HEK293 (cell line): ENCODE measurements at regions not wholly inside any gene's neighbourhood (a gene's known extent, or its start where the extent isn't known, plus 50 kb on each side); places are given as distances from the start of the nearest gene placed in this dataset.
"Not testable (repeated sequence)": the region's sequence is repeated elsewhere in the genome, so short reads cannot be mapped to it uniquely, and the experiment has no call there.

Experiments used
- CTCF ChIA-PET: fragments of 350-600 bp; formaldehyde crosslinking; extraction: SDS; loops from one replicate; lab custom pipeline; 2021; ENCODE audit warnings: antibody characterized with exemption; lab: Yijun Ruan, JAX
- POLR2A ChIA-PET: fragments of 300-600 bp; formaldehyde crosslinking; extraction: SDS; loops from one replicate; lab custom pipeline; 2020; ENCODE audit warnings: antibody characterized with exemption, inconsistent platforms; lab: Yijun Ruan, JAX
- H3K27ac ChIP-seq: fragments of 200-500 bp; sonication (Bioruptor generic); 2 replicates; pipeline ENCODE4 v1.5.1; 2014; ENCODE audit warnings: low read depth, low read length, control low read depth, inconsistent platforms; ENCODE audit errors: extremely low read depth
- H3K36me3 ChIP-seq, 2 experiments: fragments of 200-500 bp in 1 of 2; sonication (Bioruptor generic) in 1 of 2; 1 replicate in 1 of 2; 2 replicates in 1 of 2; pipeline ENCODE4 v1.5.1; 2014 to 2017; ENCODE audit warnings: inconsistent platforms in 2 of 2, low read length in 2 of 2; ENCODE audit not compliant: control insufficient read depth in 2 of 2, insufficient read depth in 1 of 2
- H3K4me1 ChIP-seq: fragments of 200-500 bp; sonication (Bioruptor generic); 2 replicates; pipeline ENCODE4 v1.5.1; 2014; ENCODE audit warnings: mild to moderate bottlenecking, low read length, inconsistent platforms; ENCODE audit not compliant: control insufficient read depth, insufficient read depth
- H3K4me3 ChIP-seq: 2 replicates; pipeline ENCODE4 v1.5.1; 2011; ENCODE audit warnings: low read depth, mild to moderate bottlenecking, control low read depth, low read length, moderate library complexity
- H3K9me3 ChIP-seq: fragments of 200-500 bp; sonication (Bioruptor generic); 2 replicates; pipeline ENCODE4 v1.5.1; 2014; ENCODE audit warnings: low read depth, low read length, inconsistent platforms; ENCODE audit not compliant: control insufficient read depth, insufficient read depth
- EGR2 ChIP-seq: fragments of 450-650 bp; formaldehyde crosslinking; IDR thresholded peaks from 2 replicates; pipeline ENCODE4 v1.5.1; 2016; ENCODE audit warnings: low read depth, missing biosample characterization, missing genetic modification characterization
- ELK4 ChIP-seq: IDR thresholded peaks from 2 replicates; pipeline ENCODE4 v1.6.1; 2011; ENCODE audit warnings: mild to moderate bottlenecking, low read depth, low read length, borderline replicate concordance
- GLI4 ChIP-seq: fragments of 450-650 bp; formaldehyde crosslinking; IDR thresholded peaks from 2 replicates; pipeline ENCODE4 v1.5.1; 2016; ENCODE audit warnings: missing biosample characterization, missing genetic modification characterization
- HOXA7 ChIP-seq: sonication (generic); formaldehyde crosslinking; IDR thresholded peaks from 2 replicates; pipeline ENCODE4 v1.8.1; 2022; ENCODE audit warnings: missing genetic modification reagents, borderline replicate concordance
- KLF7 ChIP-seq: fragments of 450-650 bp; formaldehyde crosslinking; IDR thresholded peaks from 2 replicates; pipeline ENCODE4 v1.5.1; 2016; ENCODE audit warnings: missing biosample characterization, missing genetic modification characterization, borderline replicate concordance
- ZBTB1 ChIP-seq: fragments of 450-650 bp; formaldehyde crosslinking; IDR thresholded peaks from 2 replicates; pipeline ENCODE4 v1.5.1; 2016; ENCODE audit warnings: missing biosample characterization, missing genetic modification characterization
- ZBTB10 ChIP-seq: fragments of 450-650 bp; formaldehyde crosslinking; IDR thresholded peaks from 2 replicates; pipeline ENCODE4 v1.5.1; 2016; ENCODE audit warnings: missing biosample characterization, missing genetic modification characterization
- ZBTB17 ChIP-seq: fragments of 450-650 bp; formaldehyde crosslinking; IDR thresholded peaks from 2 replicates; pipeline ENCODE4 v1.5.1; 2016; ENCODE audit warnings: missing biosample characterization, missing genetic modification characterization
- ZBTB21 ChIP-seq: fragments of 450-650 bp; formaldehyde crosslinking; IDR thresholded peaks from 2 replicates; pipeline ENCODE4 v1.5.1; 2017; ENCODE audit warnings: missing biosample characterization, missing genetic modification characterization
- ZBTB6 ChIP-seq: fragments of 450-650 bp; formaldehyde crosslinking; IDR thresholded peaks from 2 replicates; pipeline ENCODE4 v1.5.1; 2017; ENCODE audit warnings: missing biosample characterization, missing genetic modification characterization
- ZFHX2 ChIP-seq: fragments of 450-650 bp; formaldehyde crosslinking; conservative IDR thresholded peaks from 2 replicates; pipeline ENCODE4 v1.5.1; 2016; ENCODE audit warnings: missing biosample characterization, missing genetic modification characterization
- ZNF138 ChIP-seq: fragments of 450-650 bp; formaldehyde crosslinking; IDR thresholded peaks from 2 replicates; pipeline ENCODE4 v1.5.1; 2016; ENCODE audit warnings: missing biosample characterization, missing genetic modification characterization, borderline replicate concordance
- ZNF140 ChIP-seq: fragments of 450-650 bp; formaldehyde crosslinking; IDR thresholded peaks from 2 replicates; pipeline ENCODE4 v1.5.1; 2016; ENCODE audit warnings: missing biosample characterization, missing genetic modification characterization
- ZNF146 ChIP-seq: fragments of 450-650 bp; formaldehyde crosslinking; IDR thresholded peaks from 2 replicates; pipeline ENCODE4 v1.5.1; 2016; ENCODE audit warnings: missing biosample characterization, missing genetic modification characterization
- ZNF48 ChIP-seq: fragments of 450-650 bp; formaldehyde crosslinking; IDR thresholded peaks from 2 replicates; pipeline ENCODE4 v1.5.1; 2016; ENCODE audit warnings: missing biosample characterization, missing genetic modification characterization
- ZNF530 ChIP-seq: fragments of 450-650 bp; formaldehyde crosslinking; IDR thresholded peaks from 2 replicates; pipeline ENCODE4 v1.5.1; 2016; ENCODE audit warnings: low read depth, missing biosample characterization, missing genetic modification characterization
- ZNF548 ChIP-seq: fragments of 450-650 bp; formaldehyde crosslinking; IDR thresholded peaks from 2 replicates; pipeline ENCODE4 v1.5.1; 2016; ENCODE audit warnings: missing biosample characterization, missing genetic modification characterization
- ZNF776 ChIP-seq: fragments of 450-650 bp; formaldehyde crosslinking; IDR thresholded peaks from 2 replicates; pipeline ENCODE4 v1.5.0; 2017; ENCODE audit warnings: missing biosample characterization, missing genetic modification characterization, borderline replicate concordance
- TF ChIP-seq, protein P1 (sequence below): fragments of 450-650 bp; formaldehyde crosslinking; IDR thresholded peaks from 2 replicates; pipeline ENCODE4 v1.5.1; 2016; ENCODE audit warnings: missing biosample characterization, missing genetic modification characterization, low read depth

DNA sequence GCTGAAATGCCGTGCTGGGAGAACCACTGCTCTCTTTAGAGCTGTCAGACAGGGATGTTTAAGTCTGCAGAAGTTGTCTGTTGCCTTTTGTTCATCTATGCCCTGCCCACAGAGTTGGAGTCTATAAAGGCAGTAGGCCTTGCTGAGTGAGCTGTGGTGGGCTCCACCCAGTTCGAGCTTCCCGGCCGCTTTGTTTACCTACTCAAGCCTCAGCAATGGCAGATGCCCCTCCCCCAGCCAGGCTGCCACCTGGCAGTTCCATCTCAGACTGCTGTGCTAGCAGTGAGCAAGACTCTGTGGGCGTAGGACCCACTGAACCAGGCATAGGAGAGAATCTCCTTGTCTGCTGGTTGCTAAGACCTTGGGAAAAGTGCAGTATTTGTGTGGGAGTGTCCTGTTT lies 160.0 kb upstream of the PTPRZ1 start:
- H3K9me3 ChIP-seq, H3K4me3 ChIP-seq, H3K4me1 ChIP-seq, POLR2A ChIA-PET, H3K36me3 ChIP-seq: not testable (repeated sequence)
- 0 out of 2 replicates have a peak, but pooled peaks have one; percentile 24 for TF ChIP-seq EGR2 (tag by site-specific recombination)
- TF ChIP-seq ZNF140 (tag by site-specific recombination) = peak; percentile 25; the same call in 1 of the 2 replicates
- TF ChIP-seq ZFHX2 = 0 out of 2 replicates have a peak, but pooled peaks have one; percentile 29
- TF ChIP-seq, all 188 proteins: peak for 3; not testable (repeated sequence) for 185
- not testable (repeated sequence) for H3K27ac ChIP-seq
- CTCF ChIA-PET = interaction anchor here (0.7 kb wide), 1 partner anchor 32 kb away, joined by 5 read pairs; no protein-coding TSS in a partner anchor

- no peak for TF ChIP-seq ZBTB6
- TF ChIP-seq ZBTB17 (tag by site-specific recombination) = no peak
- TF ChIP-seq ZBTB21 (tag by site-specific recombination) = no peak
- TF ChIP-seq GLI4 = no peak
- TF ChIP-seq ZBTB1 = no peak
- no peak for TF ChIP-seq ZNF146 (tag by site-specific recombination)
- TF ChIP-seq ZNF138 (tag by site-specific recombination) = no peak
- POLR2A ChIA-PET = no interaction called here
- CTCF ChIA-PET = interaction anchor here (0.7 to 1.1 kb wide), 2 partner anchors 78 to 131 kb away, joined by 3 read pairs; no protein-coding TSS in a partner anchor
Observed at GRCh38 chr7:121697731-121698316, 175.1 kb upstream of the PTPRZ1 start.

DNA sequence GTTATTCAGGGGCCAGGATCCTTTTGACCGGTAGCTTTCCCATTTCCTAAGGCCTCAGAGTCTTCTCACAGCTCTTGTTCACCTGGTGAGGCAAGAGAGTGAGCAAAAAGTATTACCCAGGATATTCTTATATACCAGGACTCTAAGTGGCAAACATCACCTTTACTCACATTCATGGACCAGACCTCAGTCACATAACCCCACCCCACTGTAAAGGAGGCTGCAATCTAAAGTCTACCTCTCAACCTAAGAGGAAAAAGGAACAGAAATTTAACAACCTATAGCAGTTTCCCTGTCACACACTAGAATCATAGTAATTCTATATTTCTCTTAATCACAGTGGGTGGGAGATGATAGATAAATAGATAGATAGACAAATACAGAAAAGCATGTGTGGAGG lies 176.0 kb upstream of the PTPRZ1 start:
- H3K9me3 ChIP-seq = no peaks in the 10 kb centered on the region
- POLR2A ChIA-PET = no interaction called here
- no peak overlapping the region for H3K27ac ChIP-seq
- H3K36me3 ChIP-seq = no peaks in the 10 kb centered on the region
- CTCF ChIA-PET = interaction anchor here (1.1 kb wide), 1 partner anchor 132 kb away, joined by 3 read pairs; no protein-coding TSS in a partner anchor
- TF ChIP-seq ZNF776 (tag by site-specific recombination) = no peak
- no peak for TF ChIP-seq HOXA7
- TF ChIP-seq ZNF548 (tag by site-specific recombination) = no peak
- TF ChIP-seq ZNF48 (tag by site-specific recombination) = no peak
- TF ChIP-seq ELK4 = no peak
- no peak for TF ChIP-seq KLF7 (tag by site-specific recombination)
- TF ChIP-seq ZBTB1 = no peak
- no peak for TF ChIP-seq ZNF530 (tag by site-specific recombination)
- TF ChIP-seq ZFHX2 = no peak
- no peak for TF ChIP-seq ZBTB10 (tag by site-specific recombination)
- TF ChIP-seq, protein P1, sequence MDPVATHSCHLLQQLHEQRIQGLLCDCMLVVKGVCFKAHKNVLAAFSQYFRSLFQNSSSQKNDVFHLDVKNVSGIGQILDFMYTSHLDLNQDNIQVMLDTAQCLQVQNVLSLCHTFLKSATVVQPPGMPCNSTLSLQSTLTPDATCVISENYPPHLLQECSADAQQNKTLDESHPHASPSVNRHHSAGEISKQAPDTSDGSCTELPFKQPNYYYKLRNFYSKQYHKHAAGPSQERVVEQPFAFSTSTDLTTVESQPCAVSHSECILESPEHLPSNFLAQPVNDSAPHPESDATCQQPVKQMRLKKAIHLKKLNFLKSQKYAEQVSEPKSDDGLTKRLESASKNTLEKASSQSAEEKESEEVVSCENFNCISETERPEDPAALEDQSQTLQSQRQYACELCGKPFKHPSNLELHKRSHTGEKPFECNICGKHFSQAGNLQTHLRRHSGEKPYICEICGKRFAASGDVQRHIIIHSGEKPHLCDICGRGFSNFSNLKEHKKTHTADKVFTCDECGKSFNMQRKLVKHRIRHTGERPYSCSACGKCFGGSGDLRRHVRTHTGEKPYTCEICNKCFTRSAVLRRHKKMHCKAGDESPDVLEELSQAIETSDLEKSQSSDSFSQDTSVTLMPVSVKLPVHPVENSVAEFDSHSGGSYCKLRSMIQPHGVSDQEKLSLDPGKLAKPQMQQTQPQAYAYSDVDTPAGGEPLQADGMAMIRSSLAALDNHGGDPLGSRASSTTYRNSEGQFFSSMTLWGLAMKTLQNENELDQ (tag by site-specific recombination) = no peak
- TF ChIP-seq, all 188 proteins: peak for 0
- Histone ChIP-seq H3K4me3 (no peak overlapping the region), H3K4me1 (no peaks in the 10 kb centered on the region)

More at GRCh38 chr7:121697731-121698316, 175.1 kb upstream of the PTPRZ1 start:
- H3K4me1 ChIP-seq = no peaks in the 10 kb centered on the region
- no peak overlapping the region for H3K27ac ChIP-seq
- no peaks in the 10 kb centered on the region for H3K9me3 ChIP-seq
- no peaks in the 10 kb centered on the region for H3K36me3 ChIP-seq
- H3K4me3 ChIP-seq = no peak overlapping the region
